ENCODE measurements at regions not wholly inside any gene's neighbourhood (a gene's known extent, or its start where the extent isn't known, plus 50 kb on each side); places are given as distances from the start of the nearest gene placed in this dataset.
"Not testable (repeated sequence)": the region's sequence is repeated elsewhere in the genome, so short reads cannot be mapped to it uniquely, and the experiment has no call there.

GRCh38 chr11:121358760-121359159, 66.2 kb downstream of the SC5D start:
- no peaks in the 10 kb centered on the region for H3K36me3 ChIP-seq
- TF ChIP-seq CTCF (IDR thresholded peaks at IDR 0.05): no peak
- H3K9me3 ChIP-seq: no peaks in the 10 kb centered on the region
- no peak overlapping the region for H3K4me3 ChIP-seq
- ATAC-seq: peak; percentile 43 to 53
- no peak overlapping the region for H3K27ac ChIP-seq
- no peak for DNase-seq
- H3K27me3 ChIP-seq (ENCODE audit: low read depth): no peaks in the 10 kb centered on the region
- intact Hi-C loops (cut with DNase I): no loop called here
- no peaks in the 10 kb centered on the region for H3K4me1 ChIP-seq

- intact Hi-C loops (cut with DNase I): no loop called here
- TF ChIP-seq CTCF (IDR thresholded peaks at IDR 0.05): no peak
- H3K27ac ChIP-seq: no peak overlapping the region
Measured at GRCh38 chr11:121359591-121359990, 67.0 kb downstream of the SC5D start.

GRCh38 chr11:121362955-121363354, 70.4 kb downstream of the SC5D start:
- H3K27ac ChIP-seq; ATAC-seq; H3K27me3 ChIP-seq (ENCODE audit: low read depth); DNase-seq; H3K36me3 ChIP-seq; intact Hi-C loops (cut with DNase I); H3K9me3 ChIP-seq; H3K4me3 ChIP-seq: not testable (repeated sequence)
- H3K4me1 ChIP-seq: peaks cover 10% of the 10 kb centered on the region

More at GRCh38 chr11:121359591-121359990, 67.0 kb downstream of the SC5D start:
- ATAC-seq (no peak), DNase-seq (no peak)
- no peak overlapping the region for H3K4me3 ChIP-seq
- no peaks in the 10 kb centered on the region for H3K27me3 ChIP-seq (ENCODE audit: low read depth)
- no peaks in the 10 kb centered on the region for H3K36me3 ChIP-seq
- H3K9me3 ChIP-seq: no peaks in the 10 kb centered on the region
- H3K4me1 ChIP-seq: no peaks in the 10 kb centered on the region

GRCh38 chr11:121365304-121365703, 72.7 kb downstream of the SC5D start:
- Histone ChIP-seq H3K9me3 (no peaks in the 10 kb centered on the region), H3K4me1 (peaks cover 10% of the 10 kb centered on the region), H3K27ac (no peak overlapping the region), H3K27me3 (ENCODE audit: low read depth) (no peaks in the 10 kb centered on the region), H3K4me3 (no peak overlapping the region), H3K36me3 (no peaks in the 10 kb centered on the region)
- no peak for DNase-seq
- no peak for ATAC-seq
- intact Hi-C loops (cut with DNase I): no loop called here
- no peak for TF ChIP-seq CTCF (IDR thresholded peaks at IDR 0.05)

- Histone ChIP-seq H3K27me3 (ENCODE audit: low read depth) (no peaks in the 10 kb centered on the region), H3K36me3 (no peaks in the 10 kb centered on the region), H3K27ac (no peak overlapping the region), H3K4me3 (no peak overlapping the region), H3K4me1 (peaks cover 10% of the 10 kb centered on the region), H3K9me3 (no peaks in the 10 kb centered on the region)
- ATAC-seq (no peak), DNase-seq (no peak)
- no peak for TF ChIP-seq CTCF (IDR thresholded peaks at IDR 0.05)
- intact Hi-C loops (cut with DNase I): no loop called here
Measured at GRCh38 chr11:121366038-121366437, 73.5 kb downstream of the SC5D start.

- intact Hi-C loops (cut with DNase I): no loop called here
- Histone ChIP-seq H3K27me3 (ENCODE audit: low read depth) (no peaks in the 10 kb centered on the region), H3K27ac (no peak overlapping the region), H3K4me3 (no peak overlapping the region), H3K9me3 (no peaks in the 10 kb centered on the region), H3K4me1 (peaks cover 10% of the 10 kb centered on the region), H3K36me3 (no peaks in the 10 kb centered on the region)
- DNase-seq: no peak
- TF ChIP-seq CTCF (IDR thresholded peaks at IDR 0.05): no peak
- ATAC-seq: peak; percentile 43 to 68
Measured at GRCh38 chr11:121367001-121367843, 74.7 kb downstream of the SC5D start.
